Astrocyte (in vitro differentiated cells and primary cell): ENCODE measurements at regions not wholly inside any gene's neighbourhood (a gene's known extent, or its start where the extent isn't known, plus 50 kb on each side); places are given as distances from the start of the nearest gene placed in this dataset.

Experiments
- DNase-seq: peaks from one replicate; pipeline ENCODE4 v3.0.0-alpha.2; 2010; ENCODE audit warnings: low read depth
- FAIRE-seq: peaks from 2 replicates; lab custom pipeline; 2011; peaks lifted over from hg19 to GRCh38; lab: Jason Lieb, UNC
- H2AFZ ChIP-seq: 2 replicates; pipeline ENCODE4 v1.6.0; 2012; ENCODE audit warnings: low read depth, low read length, inconsistent platforms
- H3K27ac ChIP-seq: 2 replicates; pipeline ENCODE4 v1.5.1; 2011; ENCODE audit warnings: low read depth, low read length, inconsistent platforms
- H3K27me3 ChIP-seq: 2 replicates; pipeline ENCODE4 v1.6.0; 2011; ENCODE audit warnings: low read length, inconsistent platforms; ENCODE audit not compliant: insufficient read depth
- H3K36me3 ChIP-seq: 2 replicates; pipeline ENCODE4 v1.5.1; 2011; ENCODE audit warnings: low read length, inconsistent platforms; ENCODE audit not compliant: insufficient read depth
- H3K4me1 ChIP-seq: 2 replicates; pipeline ENCODE4 v1.5.1; 2011; ENCODE audit warnings: low read length, inconsistent platforms; ENCODE audit not compliant: insufficient read depth
- H3K4me2 ChIP-seq: 2 replicates; pipeline ENCODE4 v1.6.0; 2012; ENCODE audit warnings: low read length, inconsistent platforms
- H3K4me3 ChIP-seq: 2 replicates; pipeline ENCODE4 v1.5.1; 2011; ENCODE audit warnings: low read depth, mild to moderate bottlenecking, low read length, inconsistent platforms; ENCODE audit not compliant: insufficient read depth
- H3K79me2 ChIP-seq: 2 replicates; pipeline ENCODE4 v1.6.0; 2012; ENCODE audit warnings: mild to moderate bottlenecking, low read length, inconsistent platforms; ENCODE audit not compliant: insufficient read depth
- H3K9ac ChIP-seq: 2 replicates; pipeline ENCODE4 v1.6.0; 2012; ENCODE audit warnings: mild to moderate bottlenecking, low read length, inconsistent platforms
- H3K9me3 ChIP-seq: 2 replicates; pipeline ENCODE4 v1.5.1; 2012; ENCODE audit warnings: low read depth, mild to moderate bottlenecking, low read length, inconsistent platforms; ENCODE audit not compliant: insufficient read depth
- H4K20me1 ChIP-seq: 2 replicates; pipeline ENCODE4 v1.6.0; 2012; ENCODE audit warnings: low read length, inconsistent platforms; ENCODE audit not compliant: insufficient read depth
- H3K27ac Mint-ChIP-seq: one replicate; pipeline ENCODE4 v1.8.0; 2021; ENCODE audit warnings: mild to moderate bottlenecking, mixed read lengths; ENCODE audit not compliant: unreplicated experiment
- H3K27me3 Mint-ChIP-seq: one replicate; pipeline ENCODE4 v1.8.0; 2021; ENCODE audit warnings: low read depth, mixed read lengths; ENCODE audit not compliant: unreplicated experiment
- H3K36me3 Mint-ChIP-seq: one replicate; pipeline ENCODE4 v1.8.0; 2021; ENCODE audit warnings: low read depth, mixed read lengths; ENCODE audit not compliant: unreplicated experiment
- H3K4me1 Mint-ChIP-seq: one replicate; pipeline ENCODE4 v1.8.0; 2021; ENCODE audit warnings: low read depth, mixed read lengths; ENCODE audit not compliant: unreplicated experiment
- H3K4me3 Mint-ChIP-seq: one replicate; pipeline ENCODE4 v1.8.0; 2021; ENCODE audit warnings: mild to moderate bottlenecking, moderate library complexity, mixed read lengths; ENCODE audit not compliant: unreplicated experiment
- H3K9me3 Mint-ChIP-seq: one replicate; pipeline ENCODE4 v1.8.0; 2021; ENCODE audit warnings: mild to moderate bottlenecking, mixed read lengths; ENCODE audit not compliant: unreplicated experiment
- EZH2 ChIP-seq: IDR thresholded peaks from 2 replicates; pipeline ENCODE4 v1.6.1; 2012; ENCODE audit warnings: mild to moderate bottlenecking, low read length, inconsistent platforms; ENCODE audit not compliant: insufficient read depth
- TF ChIP-seq, protein P1 (sequence below): IDR thresholded peaks from 2 replicates; pipeline ENCODE4 v1.5.1; 2011; ENCODE audit warnings: low read depth, mild to moderate bottlenecking, inconsistent platforms, low read length, moderate library complexity; ENCODE audit not compliant: insufficient read depth

DNA sequence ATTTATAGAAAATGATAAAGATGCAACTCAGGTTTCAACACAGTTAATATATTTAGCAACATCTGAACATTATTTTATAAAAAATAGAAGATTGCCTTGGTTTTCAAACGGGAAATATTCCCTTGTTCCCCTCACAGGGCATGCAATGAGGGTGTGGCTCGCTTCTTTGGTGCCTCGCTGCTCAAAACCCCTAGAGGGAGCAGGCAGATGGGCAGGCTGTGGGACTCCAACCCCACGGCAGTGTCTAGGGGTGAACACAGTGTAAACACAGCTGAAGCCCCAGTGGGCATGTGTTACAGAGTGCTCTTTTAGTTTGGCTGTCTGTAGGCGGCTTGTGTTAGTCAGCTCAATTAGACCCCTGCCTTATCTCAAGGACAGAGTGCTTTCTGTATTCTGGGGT, 560.8 kb upstream of the IMPG1 start:
- H3K27me3 Mint-ChIP-seq = no peaks in the 10 kb centered on the region
- no peak for FAIRE-seq
- TF ChIP-seq, protein P1, sequence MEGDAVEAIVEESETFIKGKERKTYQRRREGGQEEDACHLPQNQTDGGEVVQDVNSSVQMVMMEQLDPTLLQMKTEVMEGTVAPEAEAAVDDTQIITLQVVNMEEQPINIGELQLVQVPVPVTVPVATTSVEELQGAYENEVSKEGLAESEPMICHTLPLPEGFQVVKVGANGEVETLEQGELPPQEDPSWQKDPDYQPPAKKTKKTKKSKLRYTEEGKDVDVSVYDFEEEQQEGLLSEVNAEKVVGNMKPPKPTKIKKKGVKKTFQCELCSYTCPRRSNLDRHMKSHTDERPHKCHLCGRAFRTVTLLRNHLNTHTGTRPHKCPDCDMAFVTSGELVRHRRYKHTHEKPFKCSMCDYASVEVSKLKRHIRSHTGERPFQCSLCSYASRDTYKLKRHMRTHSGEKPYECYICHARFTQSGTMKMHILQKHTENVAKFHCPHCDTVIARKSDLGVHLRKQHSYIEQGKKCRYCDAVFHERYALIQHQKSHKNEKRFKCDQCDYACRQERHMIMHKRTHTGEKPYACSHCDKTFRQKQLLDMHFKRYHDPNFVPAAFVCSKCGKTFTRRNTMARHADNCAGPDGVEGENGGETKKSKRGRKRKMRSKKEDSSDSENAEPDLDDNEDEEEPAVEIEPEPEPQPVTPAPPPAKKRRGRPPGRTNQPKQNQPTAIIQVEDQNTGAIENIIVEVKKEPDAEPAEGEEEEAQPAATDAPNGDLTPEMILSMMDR = no peak
- no peak for TF ChIP-seq EZH2
- Histone ChIP-seq H3K4me3 (no peak overlapping the region), H2AFZ (no peak overlapping the region), H3K27me3 (no peaks in the 10 kb centered on the region), H4K20me1 (no peaks in the 10 kb centered on the region), H3K9ac (no peak overlapping the region), H3K4me2 (no peak overlapping the region), H3K79me2 (no peaks in the 10 kb centered on the region), H3K36me3 (no peaks in the 10 kb centered on the region), H3K27ac (no peak overlapping the region), H3K4me1 (no peaks in the 10 kb centered on the region), H3K9me3 (no peaks in the 10 kb centered on the region)
- H3K4me3 Mint-ChIP-seq = no peak overlapping the region
- H3K27ac Mint-ChIP-seq = no peak overlapping the region
- H3K36me3 Mint-ChIP-seq = no peaks in the 10 kb centered on the region
- no peaks in the 10 kb centered on the region for H3K4me1 Mint-ChIP-seq
- DNase-seq = no peak
- H3K9me3 Mint-ChIP-seq = no peaks in the 10 kb centered on the region

DNA sequence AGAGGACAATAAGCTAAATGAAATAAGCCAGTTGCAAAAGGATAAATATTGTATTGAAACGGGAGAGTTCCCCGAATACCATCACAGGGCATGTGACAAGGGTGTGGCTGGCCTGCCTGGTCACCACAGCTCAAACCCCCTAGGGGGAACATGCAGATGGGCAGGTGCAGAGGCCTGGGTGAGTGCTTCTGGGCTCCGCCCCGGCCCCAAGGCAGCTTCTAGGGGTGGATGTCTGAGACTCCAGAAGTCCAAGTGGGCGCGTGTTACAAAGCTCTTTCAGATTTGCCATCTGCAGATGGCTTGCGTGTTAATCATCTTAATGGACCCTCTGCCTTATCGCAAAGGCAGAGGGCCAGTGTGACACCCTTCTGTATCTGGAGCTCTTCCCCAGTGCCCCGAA, 559.2 kb upstream of the IMPG1 start:
- Mint-ChIP-seq H3K4me1 (no peaks in the 10 kb centered on the region), H3K27me3 (no peaks in the 10 kb centered on the region), H3K9me3 (peaks cover 2% of the 10 kb centered on the region), H3K4me3 (no peak overlapping the region), H3K27ac (no peak overlapping the region), H3K36me3 (no peaks in the 10 kb centered on the region)
- H3K9ac ChIP-seq = no peak overlapping the region
- no peaks in the 10 kb centered on the region for H3K9me3 ChIP-seq
- H3K4me2 ChIP-seq = no peak overlapping the region
- H3K4me3 ChIP-seq = no peak overlapping the region
- H3K27me3 ChIP-seq = no peaks in the 10 kb centered on the region
- no peaks in the 10 kb centered on the region for H3K4me1 ChIP-seq
- no peaks in the 10 kb centered on the region for H3K79me2 ChIP-seq
- no peak overlapping the region for H2AFZ ChIP-seq
- no peaks in the 10 kb centered on the region for H3K36me3 ChIP-seq
- no peaks in the 10 kb centered on the region for H4K20me1 ChIP-seq
- H3K27ac ChIP-seq = no peak overlapping the region
- TF ChIP-seq, protein P1 = no peak
- no peak for TF ChIP-seq EZH2
- DNase-seq (no peak), FAIRE-seq (no peak)

DNA sequence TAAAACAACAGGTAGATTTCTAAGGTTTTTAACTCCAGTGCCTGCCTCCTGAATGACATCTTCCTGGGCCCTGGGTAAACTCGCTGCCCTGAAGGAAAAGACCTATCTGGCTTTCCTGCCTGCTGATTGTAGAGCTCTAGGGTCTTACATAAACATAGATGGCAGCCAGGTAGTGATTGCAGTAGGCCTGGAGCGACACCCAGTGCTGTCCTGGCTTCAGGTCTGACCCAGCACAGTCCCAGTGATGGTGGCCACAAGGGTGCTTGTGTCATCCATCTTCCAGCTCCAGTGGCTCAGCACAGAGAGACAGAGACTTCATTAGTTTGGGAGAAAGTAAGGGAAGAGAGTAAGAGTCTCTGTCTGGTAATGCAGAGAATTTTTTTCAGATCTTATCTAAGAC, 542.9 kb upstream of the IMPG1 start:
- H3K4me1 ChIP-seq = no peaks in the 10 kb centered on the region
- no peaks in the 10 kb centered on the region for H3K27me3 ChIP-seq
- no peak overlapping the region for H2AFZ ChIP-seq
- H3K27ac ChIP-seq = no peak overlapping the region
- no peak overlapping the region for H3K4me3 ChIP-seq
- no peaks in the 10 kb centered on the region for H3K27me3 Mint-ChIP-seq
- no peaks in the 10 kb centered on the region for H3K36me3 ChIP-seq
- no peak overlapping the region for H3K4me2 ChIP-seq
- H3K27ac Mint-ChIP-seq = no peak overlapping the region
- DNase-seq (no peak), FAIRE-seq (no peak)
- H3K36me3 Mint-ChIP-seq = no peaks in the 10 kb centered on the region
- no peak for TF ChIP-seq EZH2
- TF ChIP-seq, protein P1 = no peak
- H3K79me2 ChIP-seq = no peaks in the 10 kb centered on the region
- H4K20me1 ChIP-seq = no peaks in the 10 kb centered on the region
- H3K4me3 Mint-ChIP-seq = no peak overlapping the region
- no peaks in the 10 kb centered on the region for H3K9me3 Mint-ChIP-seq
- no peaks in the 10 kb centered on the region for H3K4me1 Mint-ChIP-seq
- H3K9ac ChIP-seq = no peak overlapping the region
- no peaks in the 10 kb centered on the region for H3K9me3 ChIP-seq
